AG10803 (cell line): ENCODE measurements at regions not wholly inside any gene's neighbourhood (a gene's known extent, or its start where the extent isn't known, plus 50 kb on each side); places are given as distances from the start of the nearest gene placed in this dataset.
"Not testable (repeated sequence)": the region's sequence is repeated elsewhere in the genome, so short reads cannot be mapped to it uniquely, and the experiment has no call there.

Source experiments
- DNase-seq: peaks from one replicate; pipeline ENCODE4 v3.0.0; 2010; ENCODE audit warnings: low read depth
- H3K4me3 ChIP-seq: 2 replicates; pipeline ENCODE4 v1.5.1; 2011; ENCODE audit warnings: mild to moderate bottlenecking, low read length, control low read depth
- CTCF ChIP-seq: conservative IDR thresholded peaks from 2 replicates; pipeline ENCODE4 v1.5.1; 2011; ENCODE audit warnings: mild to moderate bottlenecking, low read length, control low read depth, inconsistent platforms

- not testable (repeated sequence) for DNase-seq, H3K4me3 ChIP-seq
Observed at GRCh38 chr12:76971216-76971879, 92.5 kb upstream of the CSRP2 start.

- no peak for DNase-seq
- no peak for TF ChIP-seq CTCF
- no peak overlapping the region for H3K4me3 ChIP-seq
Observed at GRCh38 chr12:76967181-76967885, 88.5 kb upstream of the CSRP2 start.

GRCh38 chr12:76964784-76965571 lies 86.2 kb upstream of the CSRP2 start:
- no peak overlapping the region for H3K4me3 ChIP-seq
- no peak for TF ChIP-seq CTCF
- no peak for DNase-seq

- no peak for TF ChIP-seq CTCF
- DNase-seq: no peak
- no peak overlapping the region for H3K4me3 ChIP-seq
Observed at GRCh38 chr12:76962099-76962498, 83.3 kb upstream of the CSRP2 start.

- no peak for TF ChIP-seq CTCF
- no peak overlapping the region for H3K4me3 ChIP-seq
- DNase-seq: no peak
Observed at GRCh38 chr12:76957301-76957700, 78.5 kb upstream of the CSRP2 start.

GRCh38 chr12:76952995-76953394 lies 74.2 kb upstream of the CSRP2 start:
- DNase-seq: no peak
- H3K4me3 ChIP-seq: no peak overlapping the region
- TF ChIP-seq CTCF: no peak; the same call in 1 of the 2 replicates

- no peak for DNase-seq
- TF ChIP-seq CTCF: no peak
- no peak overlapping the region for H3K4me3 ChIP-seq
Observed at GRCh38 chr12:76948879-76949278, 70.1 kb upstream of the CSRP2 start.
